ENCODE measurements at regions not wholly inside any gene's neighbourhood (a gene's known extent, or its start where the extent isn't known, plus 50 kb on each side); places are given as distances from the start of the nearest gene placed in this dataset.
"Not testable (repeated sequence)": the region's sequence is repeated elsewhere in the genome, so short reads cannot be mapped to it uniquely, and the experiment has no call there.

DNA sequence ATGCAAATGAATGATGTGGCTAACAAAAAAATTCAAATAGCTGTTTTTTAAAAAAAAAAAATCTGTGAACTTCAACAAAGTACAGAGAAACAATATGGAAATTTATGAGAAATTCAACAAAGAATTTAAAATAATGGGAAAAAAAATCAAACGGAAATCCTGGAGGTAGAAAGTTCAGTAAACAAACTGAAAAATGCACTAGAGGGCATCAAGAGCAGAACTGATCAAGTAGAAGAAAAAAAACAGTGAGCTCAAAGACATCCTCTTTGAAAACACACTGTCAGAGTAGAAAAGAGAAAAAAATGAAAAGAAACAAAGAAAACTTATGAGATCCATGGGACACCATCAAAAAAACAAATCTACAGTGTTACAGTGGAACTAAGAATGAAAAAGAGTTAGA is 2191.1 kb upstream of the DEFB115 start:
- H3K27ac ChIP-seq (ENCODE audit: low read length); ATAC-seq; CTCF ChIA-PET; H3K79me2 ChIP-seq (ENCODE audit: low read length); H3K4me3 ChIP-seq (ENCODE audit: low read length); H3K36me3 ChIP-seq (ENCODE audit: low read depth, low read length); H3K9me2 ChIP-seq (replicated peaks; ENCODE audit: low read length); H2AFZ ChIP-seq (ENCODE audit: low read length); H3K4me1 ChIP-seq (ENCODE audit: insufficient read depth, low read length); intact Hi-C loops (cut with micrococcal nuclease); H4K20me1 ChIP-seq (ENCODE audit: low read length); BruUV-seq (replicated peaks); H3K27me3 ChIP-seq (ENCODE audit: low read length); H3F3A ChIP-seq (ENCODE audit: low read length, unreplicated experiment); H3K9ac ChIP-seq (ENCODE audit: low read length); POLR2A ChIA-PET (ENCODE audit: unreplicated experiment); H3K4me2 ChIP-seq (ENCODE audit: low read length); DNase-seq: not testable (repeated sequence)
- H3K9me3 ChIP-seq (ENCODE audit: low read length), result peaks cover 19% of the 10 kb centered on the region

DNA sequence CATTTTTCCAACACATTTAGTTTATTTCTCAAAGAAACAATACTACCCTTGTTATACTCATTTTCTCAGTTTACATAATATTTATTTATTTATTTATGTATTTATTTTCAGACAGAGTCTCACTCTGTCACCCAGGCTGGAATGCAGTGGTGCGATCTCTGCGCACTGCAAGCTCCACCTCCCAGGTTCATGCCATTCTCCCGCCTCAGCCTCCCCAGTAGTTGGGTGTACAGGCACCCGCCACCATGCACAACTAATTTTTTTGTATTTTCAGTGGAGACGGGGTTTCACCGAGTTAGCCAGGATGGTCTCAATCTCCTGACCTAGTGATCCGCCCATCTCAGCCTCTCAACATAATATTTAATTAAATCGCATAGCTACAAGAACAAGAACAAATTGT is 2183.8 kb upstream of the DEFB115 start:
- H3K27me3 ChIP-seq (ENCODE audit: low read length); H3K9ac ChIP-seq (ENCODE audit: low read length); H2AFZ ChIP-seq (ENCODE audit: low read length); H3K79me2 ChIP-seq (ENCODE audit: low read length); H3K9me3 ChIP-seq (ENCODE audit: low read length); H3K36me3 ChIP-seq (ENCODE audit: low read depth, low read length); H3K4me2 ChIP-seq (ENCODE audit: low read length); intact Hi-C loops (cut with micrococcal nuclease); H3K4me3 ChIP-seq (ENCODE audit: low read length); H4K20me1 ChIP-seq (ENCODE audit: low read length); H3K4me1 ChIP-seq (ENCODE audit: insufficient read depth, low read length); ATAC-seq; POLR2A ChIA-PET (ENCODE audit: unreplicated experiment); H3F3A ChIP-seq (ENCODE audit: low read length, unreplicated experiment); DNase-seq; H3K9me2 ChIP-seq (replicated peaks; ENCODE audit: low read length); CTCF ChIA-PET; H3K27ac ChIP-seq (ENCODE audit: low read length); BruUV-seq (replicated peaks): not testable (repeated sequence)

DNA sequence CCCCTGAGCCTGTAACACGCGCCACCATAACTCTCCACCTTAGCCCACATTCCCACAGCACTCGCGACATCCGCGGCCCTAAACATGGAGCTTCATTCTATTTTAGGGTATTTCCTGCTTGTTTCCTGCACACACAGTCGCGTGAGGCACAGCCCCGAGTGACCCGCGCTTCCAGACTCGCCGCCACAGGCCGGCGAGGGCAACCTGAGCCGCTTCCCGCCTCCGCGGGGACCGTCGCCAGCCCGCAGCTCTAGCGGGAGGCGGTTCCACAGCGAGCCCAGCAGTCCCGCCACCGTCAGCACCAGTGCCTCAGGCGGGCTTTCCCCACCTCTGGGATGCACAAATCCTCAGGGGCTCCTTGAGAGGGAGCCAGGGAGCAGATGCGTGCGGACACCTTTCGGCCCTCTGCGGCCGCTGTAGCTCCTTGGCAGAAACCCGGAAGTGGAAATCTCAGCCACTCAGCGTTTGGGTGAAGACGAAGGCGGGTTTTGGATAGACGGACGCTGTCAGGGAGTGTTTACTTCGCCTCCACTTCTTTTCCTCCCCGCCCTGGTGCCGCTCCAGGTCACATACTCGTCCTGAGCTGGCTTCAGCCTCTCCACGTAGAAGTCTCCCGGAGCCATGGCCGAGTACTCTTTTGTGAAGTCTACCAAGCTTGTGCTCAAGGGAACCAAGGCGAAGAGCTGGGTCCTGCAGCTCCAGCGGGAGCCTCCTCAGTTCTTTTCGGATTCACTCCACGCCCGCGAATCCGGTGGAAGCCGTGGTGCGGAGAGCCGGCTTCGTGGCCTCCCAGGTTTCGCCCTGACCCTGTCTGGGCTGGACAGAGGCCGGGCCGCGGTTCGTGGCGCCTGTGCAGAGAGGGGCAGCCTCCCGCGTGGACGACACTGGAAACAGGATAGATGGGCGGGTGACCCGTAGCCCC is 2177.4 kb upstream of the DEFB115 start:
- Histone ChIP-seq H2AFZ (ENCODE audit: low read length) (0 out of 2 replicates have a peak overlapping the region, but pooled peaks have one; percentile 63), H3K9me2 (replicated peaks; ENCODE audit: low read length) (no peaks in the 10 kb centered on the region), H3K4me1 (ENCODE audit: insufficient read depth, low read length) (no peaks in the 10 kb centered on the region), H3K4me2 (ENCODE audit: low read length) (no peak overlapping the region), H4K20me1 (ENCODE audit: low read length) (no peaks in the 10 kb centered on the region), H3K27me3 (ENCODE audit: low read length) (no peaks in the 10 kb centered on the region), H3K27ac (ENCODE audit: low read length) (no peak overlapping the region), H3K9ac (ENCODE audit: low read length) (no peak overlapping the region), H3K9me3 (ENCODE audit: low read length) (peaks cover 11% of the 10 kb centered on the region), H3K4me3 (ENCODE audit: low read length) (peak overlapping the region; percentile 51), H3K36me3 (ENCODE audit: low read depth, low read length) (no peaks in the 10 kb centered on the region), H3K79me2 (ENCODE audit: low read length) (no peaks in the 10 kb centered on the region), H3F3A (ENCODE audit: low read length, unreplicated experiment) (no peaks in the 10 kb centered on the region)
- TF ChIP-seq EZH2 (IDR thresholded peaks at IDR 0.05; ENCODE audit: low read length, unreplicated experiment) (no peak), EZH2phosphoT487 (IDR thresholded peaks at IDR 0.05; ENCODE audit: borderline replicate concordance, low read length) (no peak)
- TF ChIP-seq, protein P1, sequence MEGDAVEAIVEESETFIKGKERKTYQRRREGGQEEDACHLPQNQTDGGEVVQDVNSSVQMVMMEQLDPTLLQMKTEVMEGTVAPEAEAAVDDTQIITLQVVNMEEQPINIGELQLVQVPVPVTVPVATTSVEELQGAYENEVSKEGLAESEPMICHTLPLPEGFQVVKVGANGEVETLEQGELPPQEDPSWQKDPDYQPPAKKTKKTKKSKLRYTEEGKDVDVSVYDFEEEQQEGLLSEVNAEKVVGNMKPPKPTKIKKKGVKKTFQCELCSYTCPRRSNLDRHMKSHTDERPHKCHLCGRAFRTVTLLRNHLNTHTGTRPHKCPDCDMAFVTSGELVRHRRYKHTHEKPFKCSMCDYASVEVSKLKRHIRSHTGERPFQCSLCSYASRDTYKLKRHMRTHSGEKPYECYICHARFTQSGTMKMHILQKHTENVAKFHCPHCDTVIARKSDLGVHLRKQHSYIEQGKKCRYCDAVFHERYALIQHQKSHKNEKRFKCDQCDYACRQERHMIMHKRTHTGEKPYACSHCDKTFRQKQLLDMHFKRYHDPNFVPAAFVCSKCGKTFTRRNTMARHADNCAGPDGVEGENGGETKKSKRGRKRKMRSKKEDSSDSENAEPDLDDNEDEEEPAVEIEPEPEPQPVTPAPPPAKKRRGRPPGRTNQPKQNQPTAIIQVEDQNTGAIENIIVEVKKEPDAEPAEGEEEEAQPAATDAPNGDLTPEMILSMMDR (conservative IDR thresholded peaks at IDR 0.05; ENCODE audit: low read depth, low read length), result no peak
- DNase-seq (no peak), ATAC-seq (peak; percentile 40)
- CTCF ChIA-PET, result no interaction called here
- no TSS peak for BruUV-seq (replicated peaks)
- POLR2A ChIA-PET (ENCODE audit: unreplicated experiment), result no interaction called here
- intact Hi-C loops (cut with micrococcal nuclease), result no loop called here

DNA sequence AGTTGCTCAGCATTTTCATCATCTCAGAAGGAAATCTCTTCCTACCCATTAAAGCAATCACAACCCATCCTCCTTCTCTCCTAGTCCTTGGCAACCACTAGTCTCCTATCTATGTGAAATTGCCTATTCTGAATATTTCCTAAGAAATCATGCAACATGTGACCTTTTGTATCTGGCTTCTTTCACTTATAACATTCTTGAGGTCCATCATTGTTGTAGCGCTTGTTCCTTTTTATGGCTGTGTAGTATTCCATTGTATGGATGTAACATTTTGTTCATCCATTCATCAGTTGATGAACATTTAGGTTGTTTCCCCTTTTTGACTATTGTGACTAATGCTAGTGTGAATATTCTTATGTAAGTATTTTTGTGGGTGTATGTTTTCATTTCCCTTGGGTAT is 2175.8 kb upstream of the DEFB115 start:
- CTCF ChIA-PET; BruUV-seq (replicated peaks): not testable (repeated sequence)

More for the DNA sequence above, 2175.8 kb upstream of the DEFB115 start:
- H3K4me3 ChIP-seq (ENCODE audit: low read length); H3K27me3 ChIP-seq (ENCODE audit: low read length); DNase-seq; H3K27ac ChIP-seq (ENCODE audit: low read length); H3K79me2 ChIP-seq (ENCODE audit: low read length); H3F3A ChIP-seq (ENCODE audit: low read length, unreplicated experiment); H3K9me2 ChIP-seq (replicated peaks; ENCODE audit: low read length); H3K4me2 ChIP-seq (ENCODE audit: low read length); H3K36me3 ChIP-seq (ENCODE audit: low read depth, low read length); H2AFZ ChIP-seq (ENCODE audit: low read length); ATAC-seq; intact Hi-C loops (cut with micrococcal nuclease); H3K4me1 ChIP-seq (ENCODE audit: insufficient read depth, low read length); H3K9ac ChIP-seq (ENCODE audit: low read length); H4K20me1 ChIP-seq (ENCODE audit: low read length); H3K9me3 ChIP-seq (ENCODE audit: low read length); POLR2A ChIA-PET (ENCODE audit: unreplicated experiment): not testable (repeated sequence)
